HG03064 (cell line): ENCODE measurements at regions not wholly inside any gene's neighbourhood (a gene's known extent, or its start where the extent isn't known, plus 50 kb on each side); places are given as distances from the start of the nearest gene placed in this dataset.
"Not testable (repeated sequence)": the region's sequence is repeated elsewhere in the genome, so short reads cannot be mapped to it uniquely, and the experiment has no call there.

Experiments used
- ATAC-seq: cut with Tn5 transposase; IDR thresholded peaks from one replicate; pipeline ENCODE4 v1.9.1; 2021; ENCODE audit warnings: low read depth; ENCODE audit not compliant: unreplicated experiment

- ATAC-seq = no peak
Observed at GRCh38 chr21:15638856-15639549, 90.8 kb upstream of the USP25 start.

- not testable (repeated sequence) for ATAC-seq
Observed at GRCh38 chr21:15640113-15640512, 89.7 kb upstream of the USP25 start.

- ATAC-seq = no peak
Observed at GRCh38 chr21:15644489-15644888, 85.3 kb upstream of the USP25 start.

- no peak for ATAC-seq
Observed at GRCh38 chr21:15645830-15646229, 84.0 kb upstream of the USP25 start.

GRCh38 chr21:15650735-15651134 is 79.0 kb upstream of the USP25 start:
- no peak for ATAC-seq

- no peak for ATAC-seq
Observed at GRCh38 chr21:15651172-15651571, 78.6 kb upstream of the USP25 start.

- no peak for ATAC-seq
Observed at GRCh38 chr21:15653710-15654109, 76.1 kb upstream of the USP25 start.

- no peak for ATAC-seq
Observed at GRCh38 chr21:15654171-15654570, 75.6 kb upstream of the USP25 start.

- ATAC-seq = no peak
Observed at GRCh38 chr21:15659753-15660422, 69.9 kb upstream of the USP25 start.

GRCh38 chr21:15660423-15660804 is 69.4 kb upstream of the USP25 start:
- no peak for ATAC-seq

- no peak for ATAC-seq
Observed at GRCh38 chr21:15667010-15667409, 62.8 kb upstream of the USP25 start.

GRCh38 chr21:15667819-15668218 is 62.0 kb upstream of the USP25 start:
- no peak for ATAC-seq

GRCh38 chr21:15669247-15669646 is 60.5 kb upstream of the USP25 start:
- ATAC-seq = no peak

GRCh38 chr21:15671188-15671587 is 58.6 kb upstream of the USP25 start:
- no peak for ATAC-seq

GRCh38 chr21:15672578-15672977 is 57.2 kb upstream of the USP25 start:
- not testable (repeated sequence) for ATAC-seq

- no peak for ATAC-seq
Observed at GRCh38 chr21:15676935-15677334, 52.8 kb upstream of the USP25 start.

GRCh38 chr21:15679630-15680029 is 50.2 kb upstream of the USP25 start:
- ATAC-seq = no peak
